Right lobe of liver (tissue), 4 donors: ENCODE measurements at regions not wholly inside any gene's neighbourhood (a gene's known extent, or its start where the extent isn't known, plus 50 kb on each side); places are given as distances from the start of the nearest gene placed in this dataset.

Experiments
- CTCF ChIP-seq, 4 donors: fragments of 200-600 bp in 3 of 4; fragments of 450-650 bp in 1 of 4; IDR thresholded peaks; one replicate each; pipeline versions ENCODE4 v1.5.1 to v1.8.0; 2016 to 2022; ENCODE audit warnings: antibody characterized with exemption in 4 of 4, mild to moderate bottlenecking in 2 of 4
- POLR2A ChIP-seq: fragments of 450-650 bp; IDR thresholded peaks from one replicate; pipeline ENCODE4 v1.6.1; 2017; ENCODE audit warnings: antibody characterized with exemption, mild to moderate bottlenecking
- donor health status: DM: no; HTN: no; CAD: no.
- donor health status: DM: no; HTN: no; CAD: no.
- donor health status: DM: no; HTN: yes; CAD: no.

GRCh38 chr10:27392606-27393005, 111.5 kb upstream of the RAB18 start:
- TF ChIP-seq CTCF (IDR thresholded peaks at IDR 0.05) = no peak
- no peak for TF ChIP-seq POLR2A
